ENCODE measurements at regions not wholly inside any gene's neighbourhood (a gene's known extent, or its start where the extent isn't known, plus 50 kb on each side); places are given as distances from the start of the nearest gene placed in this dataset.

DNA sequence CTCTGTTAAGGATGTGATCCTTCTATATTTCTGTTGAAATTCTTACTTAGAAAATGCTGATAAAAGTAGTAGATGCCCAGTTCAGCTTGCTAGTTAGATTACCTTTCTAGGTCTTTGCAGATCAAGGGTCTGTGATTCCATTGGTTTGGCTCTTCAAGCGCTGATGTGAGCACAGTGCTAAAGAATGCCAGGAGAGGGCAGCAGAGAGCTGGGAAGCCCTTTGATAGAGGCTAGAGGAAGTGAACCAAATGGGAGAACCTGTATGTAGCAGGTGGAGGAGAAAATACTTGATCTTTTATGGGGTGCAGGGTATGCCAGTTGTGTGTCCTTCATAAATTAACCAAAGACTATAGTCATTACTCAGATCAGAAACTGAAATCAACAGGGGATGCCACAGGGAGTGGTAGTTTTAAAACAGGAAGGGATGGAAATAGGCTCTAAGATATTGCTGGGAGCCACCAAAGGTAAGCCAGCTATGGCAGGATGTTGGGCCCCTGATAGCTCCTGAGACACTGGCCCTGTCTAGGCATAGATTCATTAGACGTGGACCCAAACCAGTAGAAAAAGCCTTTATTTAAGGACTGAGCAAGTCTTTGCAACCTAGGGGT, 677.4 kb downstream of the SQOR start:
- TF ChIP-seq TAF1 (IDR thresholded peaks at IDR 0.05; ENCODE audit: borderline replicate concordance, insufficient read depth, low read length) (no peak), POLR2AphosphoS5 (IDR thresholded peaks at IDR 0.05; ENCODE audit: low read depth, low read length) (no peak), FOXP2 (optimal IDR thresholded peaks at IDR 0.05; ENCODE audit: borderline replicate concordance, extremely low read depth, extremely low read length, insufficient read depth) (no peak), SIN3A (IDR thresholded peaks at IDR 0.05; ENCODE audit: borderline replicate concordance, insufficient read depth, low read length) (no peak)
- TF ChIP-seq, protein P1, sequence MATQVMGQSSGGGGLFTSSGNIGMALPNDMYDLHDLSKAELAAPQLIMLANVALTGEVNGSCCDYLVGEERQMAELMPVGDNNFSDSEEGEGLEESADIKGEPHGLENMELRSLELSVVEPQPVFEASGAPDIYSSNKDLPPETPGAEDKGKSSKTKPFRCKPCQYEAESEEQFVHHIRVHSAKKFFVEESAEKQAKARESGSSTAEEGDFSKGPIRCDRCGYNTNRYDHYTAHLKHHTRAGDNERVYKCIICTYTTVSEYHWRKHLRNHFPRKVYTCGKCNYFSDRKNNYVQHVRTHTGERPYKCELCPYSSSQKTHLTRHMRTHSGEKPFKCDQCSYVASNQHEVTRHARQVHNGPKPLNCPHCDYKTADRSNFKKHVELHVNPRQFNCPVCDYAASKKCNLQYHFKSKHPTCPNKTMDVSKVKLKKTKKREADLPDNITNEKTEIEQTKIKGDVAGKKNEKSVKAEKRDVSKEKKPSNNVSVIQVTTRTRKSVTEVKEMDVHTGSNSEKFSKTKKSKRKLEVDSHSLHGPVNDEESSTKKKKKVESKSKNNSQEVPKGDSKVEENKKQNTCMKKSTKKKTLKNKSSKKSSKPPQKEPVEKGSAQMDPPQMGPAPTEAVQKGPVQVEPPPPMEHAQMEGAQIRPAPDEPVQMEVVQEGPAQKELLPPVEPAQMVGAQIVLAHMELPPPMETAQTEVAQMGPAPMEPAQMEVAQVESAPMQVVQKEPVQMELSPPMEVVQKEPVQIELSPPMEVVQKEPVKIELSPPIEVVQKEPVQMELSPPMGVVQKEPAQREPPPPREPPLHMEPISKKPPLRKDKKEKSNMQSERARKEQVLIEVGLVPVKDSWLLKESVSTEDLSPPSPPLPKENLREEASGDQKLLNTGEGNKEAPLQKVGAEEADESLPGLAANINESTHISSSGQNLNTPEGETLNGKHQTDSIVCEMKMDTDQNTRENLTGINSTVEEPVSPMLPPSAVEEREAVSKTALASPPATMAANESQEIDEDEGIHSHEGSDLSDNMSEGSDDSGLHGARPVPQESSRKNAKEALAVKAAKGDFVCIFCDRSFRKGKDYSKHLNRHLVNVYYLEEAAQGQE (IDR thresholded peaks at IDR 0.05; ENCODE audit: insufficient read depth in 1 of 2, low read depth in 2 of 2, low read length in 2 of 2): no peak

DNA sequence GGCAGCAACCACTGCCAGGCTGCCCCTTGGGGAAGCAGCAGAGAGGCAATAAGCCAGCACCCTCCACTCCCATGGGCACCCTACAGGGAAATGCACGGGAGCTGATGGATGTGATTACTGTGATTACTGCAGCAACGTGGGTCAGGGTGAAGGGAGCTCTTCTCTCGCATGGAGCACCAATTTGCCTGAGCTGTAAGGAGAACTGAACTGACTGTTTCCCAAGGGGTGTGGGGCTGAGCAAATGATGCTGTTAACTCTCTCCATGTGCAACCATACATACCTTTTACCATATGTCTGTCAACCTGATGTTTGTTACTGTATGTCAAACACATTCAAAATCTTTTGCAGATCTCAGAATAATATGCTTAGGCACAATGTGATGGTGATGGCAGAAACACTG, 680.6 kb downstream of the SQOR start:
- TF ChIP-seq SIN3A (IDR thresholded peaks at IDR 0.05; ENCODE audit: borderline replicate concordance, insufficient read depth, low read length): no peak
- TF ChIP-seq TAF1 (IDR thresholded peaks at IDR 0.05; ENCODE audit: borderline replicate concordance, insufficient read depth, low read length): no peak
- no peak for TF ChIP-seq POLR2AphosphoS5 (IDR thresholded peaks at IDR 0.05; ENCODE audit: low read depth, low read length)
- TF ChIP-seq FOXP2 (optimal IDR thresholded peaks at IDR 0.05; ENCODE audit: borderline replicate concordance, extremely low read depth, extremely low read length, insufficient read depth): no peak
- TF ChIP-seq, protein P1 (IDR thresholded peaks at IDR 0.05; ENCODE audit: insufficient read depth in 1 of 2, low read depth in 2 of 2, low read length in 2 of 2): no peak

GRCh38 chr15:46316024-46316423, 681.2 kb downstream of the SQOR start:
- no peak for TF ChIP-seq TAF1 (IDR thresholded peaks at IDR 0.05; ENCODE audit: borderline replicate concordance, insufficient read depth, low read length)
- no peak for TF ChIP-seq FOXP2 (optimal IDR thresholded peaks at IDR 0.05; ENCODE audit: borderline replicate concordance, extremely low read depth, extremely low read length, insufficient read depth)
- no peak for TF ChIP-seq POLR2AphosphoS5 (IDR thresholded peaks at IDR 0.05; ENCODE audit: low read depth, low read length)

DNA sequence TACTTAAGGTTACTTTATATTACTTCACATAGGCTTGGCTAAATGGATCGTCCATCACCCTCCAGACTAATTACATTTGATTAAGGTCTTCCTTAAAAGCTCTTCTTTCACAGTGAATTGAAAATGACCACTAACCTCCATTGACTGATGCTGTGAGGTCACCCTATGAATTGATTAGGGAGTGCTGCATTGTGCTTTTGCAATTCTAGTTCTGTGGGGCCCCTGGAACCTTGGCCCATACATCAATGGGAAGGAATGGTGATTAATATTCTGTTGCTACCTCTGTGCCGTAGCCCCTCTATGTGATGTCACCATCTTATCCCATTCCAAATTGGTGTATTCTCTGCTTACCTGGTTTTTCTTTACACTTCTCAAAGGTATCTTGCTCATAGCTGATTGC, 682.2 kb downstream of the SQOR start:
- no peak for TF ChIP-seq TAF1 (IDR thresholded peaks at IDR 0.05; ENCODE audit: borderline replicate concordance, insufficient read depth, low read length)
- TF ChIP-seq SIN3A (IDR thresholded peaks at IDR 0.05; ENCODE audit: borderline replicate concordance, insufficient read depth, low read length): no peak
- TF ChIP-seq POLR2AphosphoS5 (IDR thresholded peaks at IDR 0.05; ENCODE audit: low read depth, low read length): no peak
- no peak for TF ChIP-seq FOXP2 (optimal IDR thresholded peaks at IDR 0.05; ENCODE audit: borderline replicate concordance, extremely low read depth, extremely low read length, insufficient read depth)

DNA sequence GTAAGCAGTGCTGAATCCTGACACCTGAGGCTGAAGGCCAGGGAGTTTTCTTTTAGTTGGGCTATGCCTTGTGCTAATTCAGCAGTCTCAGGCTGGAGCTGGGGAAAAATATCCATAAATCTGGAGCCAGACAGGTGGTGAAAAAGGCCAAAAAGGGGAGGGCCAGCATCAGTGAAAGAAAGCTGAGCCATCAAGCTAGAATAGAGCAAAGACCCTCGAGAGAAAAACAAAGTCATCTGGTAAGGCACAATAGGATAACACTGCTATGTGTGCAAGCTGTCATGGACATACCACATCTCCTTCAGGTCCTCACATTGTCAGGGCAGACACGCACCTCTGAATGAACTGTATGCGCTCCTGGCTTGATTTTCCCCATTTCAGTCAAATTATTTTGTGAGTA, 687.9 kb downstream of the SQOR start:
- no peak for TF ChIP-seq POLR2AphosphoS5 (IDR thresholded peaks at IDR 0.05; ENCODE audit: low read depth, low read length)
- TF ChIP-seq SIN3A (IDR thresholded peaks at IDR 0.05; ENCODE audit: borderline replicate concordance, insufficient read depth, low read length): no peak
- TF ChIP-seq, protein P1 (IDR thresholded peaks at IDR 0.05; ENCODE audit: insufficient read depth in 1 of 2, low read depth in 2 of 2, low read length in 2 of 2): no peak
- TF ChIP-seq TAF1 (IDR thresholded peaks at IDR 0.05; ENCODE audit: borderline replicate concordance, insufficient read depth, low read length): no peak

DNA sequence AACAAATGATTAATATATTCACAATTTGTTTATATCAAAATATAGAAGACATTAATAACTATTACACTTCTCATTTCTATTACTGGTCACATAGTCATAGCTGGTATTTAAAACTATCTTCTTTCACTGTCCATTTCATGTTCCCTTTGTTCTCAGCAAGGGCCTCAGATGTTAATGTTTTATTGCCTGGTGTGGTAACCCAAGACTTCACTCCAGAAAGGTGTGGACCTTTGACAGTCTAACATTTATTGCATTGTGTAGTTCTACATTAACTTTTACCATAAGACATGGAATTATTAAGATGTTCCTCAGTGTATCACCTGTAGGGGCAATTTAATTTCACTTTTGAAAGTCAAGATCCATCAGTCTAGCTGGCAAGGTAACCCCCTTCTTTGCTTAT, 691.3 kb downstream of the SQOR start:
- TF ChIP-seq TAF1 (IDR thresholded peaks at IDR 0.05; ENCODE audit: borderline replicate concordance, insufficient read depth, low read length): no peak
- no peak for TF ChIP-seq SIN3A (IDR thresholded peaks at IDR 0.05; ENCODE audit: borderline replicate concordance, insufficient read depth, low read length)
- no peak for TF ChIP-seq FOXP2 (optimal IDR thresholded peaks at IDR 0.05; ENCODE audit: borderline replicate concordance, extremely low read depth, extremely low read length, insufficient read depth)
- TF ChIP-seq POLR2AphosphoS5 (IDR thresholded peaks at IDR 0.05; ENCODE audit: low read depth, low read length): no peak
- TF ChIP-seq, protein P1 (IDR thresholded peaks at IDR 0.05; ENCODE audit: insufficient read depth in 1 of 2, low read depth in 2 of 2, low read length in 2 of 2): no peak
